ENCODE measurements at regions not wholly inside any gene's neighbourhood (a gene's known extent, or its start where the extent isn't known, plus 50 kb on each side); places are given as distances from the start of the nearest gene placed in this dataset.

GRCh38 chr5:5704352-5704751 lies 281.9 kb downstream of the ICE1 start:
- no peak overlapping the region for H3K4me3 ChIP-seq (replicated peaks in 1 of 3)
- TF ChIP-seq CTCF (IDR thresholded peaks at IDR 0.05) (no peak), POLR2A (IDR thresholded peaks at IDR 0.05) (no peak)
- no peaks in the 10 kb centered on the region for H3K27me3 ChIP-seq
- intact Hi-C loops (cut with DNase I), result no loop called here
- WGBS, 2 donors, result 93 to 95% methylated on average over 2 of the region's 2 CpGs
- H3K27ac ChIP-seq, result no peak overlapping the region
- no peaks in the 10 kb centered on the region for H3K4me1 ChIP-seq
- no peaks in the 10 kb centered on the region for H3K9me3 ChIP-seq
- H3K36me3 ChIP-seq, result no peaks in the 10 kb centered on the region
- no peak for DNase-seq

- intact Hi-C loops (cut with DNase I), result no loop called here
- Histone ChIP-seq H3K4me3 (replicated peaks in 1 of 3) (no peak overlapping the region), H3K27ac (no peak overlapping the region), H3K36me3 (no peaks in the 10 kb centered on the region), H3K9me3 (no peaks in the 10 kb centered on the region), H3K27me3 (no peaks in the 10 kb centered on the region), H3K4me1 (no peaks in the 10 kb centered on the region)
- TF ChIP-seq POLR2A (IDR thresholded peaks at IDR 0.05), result no peak
- no peak for TF ChIP-seq CTCF (IDR thresholded peaks at IDR 0.05)
- 95 to 97% methylated on average over 7 of the region's 7 CpGs for WGBS, 2 donors
- DNase-seq, result no peak
These were observed 280.5 kb downstream of the ICE1 start for GRCh38 chr5:5702934-5703333.

- Histone ChIP-seq H3K36me3 (no peaks in the 10 kb centered on the region), H3K4me3 (replicated peaks in 1 of 3) (no peak overlapping the region), H3K27ac (no peak overlapping the region), H3K27me3 (no peaks in the 10 kb centered on the region), H3K4me1 (no peaks in the 10 kb centered on the region), H3K9me3 (no peaks in the 10 kb centered on the region)
- DNase-seq, result no peak
- TF ChIP-seq CTCF (IDR thresholded peaks at IDR 0.05), result no peak
- no peak for TF ChIP-seq POLR2A (IDR thresholded peaks at IDR 0.05)
- intact Hi-C loops (cut with DNase I), result no loop called here
These were observed 278.1 kb downstream of the ICE1 start for GRCh38 chr5:5700549-5700948.

- Histone ChIP-seq H3K4me3 (replicated peaks in 1 of 3) (no peak overlapping the region), H3K27me3 (no peaks in the 10 kb centered on the region), H3K36me3 (no peaks in the 10 kb centered on the region), H3K4me1 (no peaks in the 10 kb centered on the region), H3K9me3 (no peaks in the 10 kb centered on the region), H3K27ac (no peak overlapping the region)
- WGBS, 2 donors, result 86% methylated on average over 12 of the region's 12 CpGs
- no peak for DNase-seq
- intact Hi-C loops (cut with DNase I), result no loop called here
- TF ChIP-seq POLR2A (IDR thresholded peaks at IDR 0.05), result no peak
- no peak for TF ChIP-seq CTCF (IDR thresholded peaks at IDR 0.05)
These were observed 276.6 kb downstream of the ICE1 start for GRCh38 chr5:5699062-5699461.

- 63 to 69% methylated on average over 3 of the region's 3 CpGs for WGBS, 2 donors
- TF ChIP-seq POLR2A (IDR thresholded peaks at IDR 0.05) (no peak), CTCF (IDR thresholded peaks at IDR 0.05) (no peak)
- H3K27me3 ChIP-seq, result no peaks in the 10 kb centered on the region
- H3K4me1 ChIP-seq, result no peaks in the 10 kb centered on the region
- no peak for DNase-seq
- no peaks in the 10 kb centered on the region for H3K36me3 ChIP-seq
- intact Hi-C loops (cut with DNase I), result no loop called here
- no peak overlapping the region for H3K4me3 ChIP-seq (replicated peaks in 1 of 3)
- no peak overlapping the region for H3K27ac ChIP-seq
- no peaks in the 10 kb centered on the region for H3K9me3 ChIP-seq
These were observed 272.8 kb downstream of the ICE1 start for GRCh38 chr5:5695266-5695665.

All from thyroid gland (tissue), 4 donors.